GM12878 (cell line): ENCODE measurements at regions not wholly inside any gene's neighbourhood (a gene's known extent, or its start where the extent isn't known, plus 50 kb on each side); places are given as distances from the start of the nearest gene placed in this dataset.

ENCODE experiments used
- EZH2 ChIP-seq: IDR thresholded peaks from 2 replicates; pipeline ENCODE4 v1.6.1; 2012; ENCODE audit warnings: low read depth, mild to moderate bottlenecking, control low read depth, inconsistent platforms, low read length, borderline replicate concordance; ENCODE audit not compliant: control insufficient read depth
- HCFC1 ChIP-seq: fragments of 150-350 bp; IDR thresholded peaks from 2 replicates; pipeline ENCODE4 v1.6.1; 2014; ENCODE audit warnings: low read length
- HDAC6 ChIP-seq: fragments of 200-600 bp; sonication (generic); IDR thresholded peaks from one replicate; pipeline ENCODE4 v1.8.0; 2017; ENCODE audit warnings: antibody characterized with exemption; ENCODE audit not compliant: unreplicated experiment
- NBN ChIP-seq: fragments of 450-650 bp; IDR thresholded peaks from 2 replicates; pipeline ENCODE4 v1.6.1; 2016
- NFIC ChIP-seq: IDR thresholded peaks from 2 replicates; pipeline ENCODE4 v1.6.1; 2012; ENCODE audit warnings: low read depth, mild to moderate bottlenecking, inconsistent platforms, low read length, moderate library complexity
- POLR2A ChIP-seq: IDR thresholded peaks from 2 replicates; pipeline ENCODE4 v1.6.1; 2011; ENCODE audit warnings: low read depth, mild to moderate bottlenecking, low read length
- POLR2AphosphoS5 ChIP-seq: IDR thresholded peaks from 2 replicates; pipeline ENCODE4 v1.6.1; 2011; ENCODE audit warnings: mild to moderate bottlenecking, low read length, inconsistent platforms
- RAD21 ChIP-seq: IDR thresholded peaks from 2 replicates; pipeline ENCODE4 v1.6.1; 2011; ENCODE audit warnings: mild to moderate bottlenecking, low read depth, low read length, moderate library complexity; ENCODE audit not compliant: insufficient read depth
- ZBED1 ChIP-seq: IDR thresholded peaks from 2 replicates; pipeline ENCODE4 v1.6.1; 2016; ENCODE audit warnings: borderline replicate concordance
- ZNF274 ChIP-seq: IDR thresholded peaks from one replicate; pipeline ENCODE4 v1.8.0; 2011; ENCODE audit not compliant: insufficient read length, insufficient read depth
- ZNF622 ChIP-seq: fragments of 450-650 bp; IDR thresholded peaks from 2 replicates; pipeline ENCODE4 v1.6.1; 2017; ENCODE audit warnings: mild to moderate bottlenecking, inconsistent platforms
- TF ChIP-seq, protein P1 (sequence below), 3 experiments: IDR thresholded peaks in 2 of 3; conservative IDR thresholded peaks in 1 of 3; 2 replicates each; pipeline ENCODE4 v1.5.1; 2011; ENCODE audit warnings: low read depth in 3 of 3, low read length in 3 of 3, mild to moderate bottlenecking in 3 of 3, control low read depth in 2 of 3, moderate library complexity in 2 of 3, inconsistent platforms in 1 of 3, mixed read lengths in 1 of 3; ENCODE audit not compliant: control insufficient read depth in 2 of 3, insufficient read depth in 1 of 3; ENCODE audit errors: extremely low read depth in 1 of 3
- TF ChIP-seq, protein P2 (sequence below): IDR thresholded peaks from 2 replicates; pipeline ENCODE4 v1.6.1; 2012; ENCODE audit warnings: low read depth, low read length, improper control_type of control experiment

DNA sequence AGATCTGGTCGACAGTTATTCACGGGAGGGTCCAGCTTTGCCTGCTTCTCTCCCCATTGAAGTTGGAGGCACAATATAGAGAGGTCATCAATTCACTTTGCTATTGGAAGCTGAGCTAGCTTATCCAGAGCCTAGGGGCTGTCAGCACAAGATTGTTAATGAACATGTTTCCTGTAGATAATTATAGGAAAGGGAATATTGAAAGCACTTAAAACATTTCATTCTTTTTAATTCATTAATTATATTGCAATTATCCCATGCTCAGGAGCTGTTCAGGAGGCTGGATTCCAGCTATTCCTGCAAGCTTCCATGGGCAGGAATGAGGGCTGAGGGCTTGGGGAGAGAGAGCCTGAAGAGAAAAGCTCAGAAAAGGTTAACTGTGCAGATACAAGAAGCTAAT, 153.1 kb upstream of the BRINP1 start:
- TF ChIP-seq POLR2AphosphoS5: no peak
- TF ChIP-seq EZH2: no peak
- TF ChIP-seq, protein P1, sequence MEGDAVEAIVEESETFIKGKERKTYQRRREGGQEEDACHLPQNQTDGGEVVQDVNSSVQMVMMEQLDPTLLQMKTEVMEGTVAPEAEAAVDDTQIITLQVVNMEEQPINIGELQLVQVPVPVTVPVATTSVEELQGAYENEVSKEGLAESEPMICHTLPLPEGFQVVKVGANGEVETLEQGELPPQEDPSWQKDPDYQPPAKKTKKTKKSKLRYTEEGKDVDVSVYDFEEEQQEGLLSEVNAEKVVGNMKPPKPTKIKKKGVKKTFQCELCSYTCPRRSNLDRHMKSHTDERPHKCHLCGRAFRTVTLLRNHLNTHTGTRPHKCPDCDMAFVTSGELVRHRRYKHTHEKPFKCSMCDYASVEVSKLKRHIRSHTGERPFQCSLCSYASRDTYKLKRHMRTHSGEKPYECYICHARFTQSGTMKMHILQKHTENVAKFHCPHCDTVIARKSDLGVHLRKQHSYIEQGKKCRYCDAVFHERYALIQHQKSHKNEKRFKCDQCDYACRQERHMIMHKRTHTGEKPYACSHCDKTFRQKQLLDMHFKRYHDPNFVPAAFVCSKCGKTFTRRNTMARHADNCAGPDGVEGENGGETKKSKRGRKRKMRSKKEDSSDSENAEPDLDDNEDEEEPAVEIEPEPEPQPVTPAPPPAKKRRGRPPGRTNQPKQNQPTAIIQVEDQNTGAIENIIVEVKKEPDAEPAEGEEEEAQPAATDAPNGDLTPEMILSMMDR (IDR thresholded peaks at IDR 0.05 in 2 of 3, conservative IDR thresholded peaks at IDR 0.05 in 1 of 3; ENCODE audit: control insufficient read depth in 2 of 3, extremely low read depth in 1 of 3, insufficient read depth in 1 of 3, low read depth in 3 of 3, low read length in 3 of 3): no peak
- TF ChIP-seq HDAC6: no peak
- TF ChIP-seq RAD21: no peak
- TF ChIP-seq, protein P2, sequence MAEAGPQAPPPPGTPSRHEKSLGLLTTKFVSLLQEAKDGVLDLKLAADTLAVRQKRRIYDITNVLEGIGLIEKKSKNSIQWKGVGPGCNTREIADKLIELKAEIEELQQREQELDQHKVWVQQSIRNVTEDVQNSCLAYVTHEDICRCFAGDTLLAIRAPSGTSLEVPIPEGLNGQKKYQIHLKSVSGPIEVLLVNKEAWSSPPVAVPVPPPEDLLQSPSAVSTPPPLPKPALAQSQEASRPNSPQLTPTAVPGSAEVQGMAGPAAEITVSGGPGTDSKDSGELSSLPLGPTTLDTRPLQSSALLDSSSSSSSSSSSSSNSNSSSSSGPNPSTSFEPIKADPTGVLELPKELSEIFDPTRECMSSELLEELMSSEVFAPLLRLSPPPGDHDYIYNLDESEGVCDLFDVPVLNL: no peak
- no peak for TF ChIP-seq POLR2A
- TF ChIP-seq NBN: no peak
- TF ChIP-seq ZNF622: no peak
- no peak for TF ChIP-seq ZNF274
- no peak for TF ChIP-seq NFIC
- no peak for TF ChIP-seq HCFC1
- no peak for TF ChIP-seq ZBED1
